ENCODE measurements at regions not wholly inside any gene's neighbourhood (a gene's known extent, or its start where the extent isn't known, plus 50 kb on each side); places are given as distances from the start of the nearest gene placed in this dataset.

- TF ChIP-seq CTCF (IDR thresholded peaks at IDR 0.05) = no peak
- no peak for TF ChIP-seq POLR2A (IDR thresholded peaks at IDR 0.05)
Observed at GRCh38 chr2:2913601-2914120, 464.0 kb downstream of the EIPR1 start.
